Esophagus (tissue), 2 donors: ENCODE measurements at regions not wholly inside any gene's neighbourhood (a gene's known extent, or its start where the extent isn't known, plus 50 kb on each side); places are given as distances from the start of the nearest gene placed in this dataset.

Source experiments
- H3K27ac ChIP-seq, 2 donors: one replicate each; pipeline ENCODE4 v1.5.1; 2013; ENCODE audit warnings: low read depth in 2 of 2, mild to moderate bottlenecking in 2 of 2, inconsistent platforms in 1 of 2, low read length in 1 of 2, moderate library complexity in 1 of 2
- H3K27me3 ChIP-seq, 2 donors: one replicate each; pipeline ENCODE4 v1.6.1; 2013; ENCODE audit warnings: low read length in 2 of 2, control low read depth in 1 of 2, mild to moderate bottlenecking in 1 of 2; ENCODE audit not compliant: insufficient read depth in 2 of 2, control insufficient read depth in 1 of 2
- H3K36me3 ChIP-seq, 2 donors: one replicate each; pipeline ENCODE4 v1.6.1; 2013; ENCODE audit warnings: low read length in 1 of 2; ENCODE audit not compliant: control insufficient read depth in 2 of 2, insufficient read depth in 2 of 2
- H3K4me1 ChIP-seq, 2 donors: one replicate each; pipeline ENCODE4 v1.6.1; 2013; ENCODE audit warnings: low read length in 1 of 2; ENCODE audit not compliant: control insufficient read depth in 2 of 2, insufficient read depth in 2 of 2
- H3K4me3 ChIP-seq, 2 donors: one replicate each; pipeline ENCODE4 v1.5.1; 2013; ENCODE audit warnings: low read length in 2 of 2, mild to moderate bottlenecking in 2 of 2, low read depth in 1 of 2, moderate library complexity in 1 of 2
- H3K9me3 ChIP-seq, 2 donors: one replicate each; pipeline ENCODE4 v1.6.1; 2013; ENCODE audit warnings: mild to moderate bottlenecking in 2 of 2, low read depth in 1 of 2, low read length in 1 of 2, moderate library complexity in 1 of 2; ENCODE audit not compliant: control insufficient read depth in 2 of 2, insufficient read depth in 1 of 2
- WGBS, 2 donors: extraction: QIAGEN DNeasy Blood & Tissue Kit; methylation state at CpG; one replicate each; pipeline ENCODE4 v1.1.7; 2013; 5-methylcytosine and 5-hydroxymethylcytosine counted together
- donor health status: healthy with polysubstance abuse.
- donor health status: Bipolar disorder and iron deficiency.

GRCh38 chr6:76683985-76684384 is 611.5 kb upstream of the IMPG1 start:
- no peaks in the 10 kb centered on the region for H3K9me3 ChIP-seq
- H3K4me3 ChIP-seq: no peak overlapping the region
- H3K27ac ChIP-seq: no peak overlapping the region
- no peaks in the 10 kb centered on the region for H3K27me3 ChIP-seq
- no peaks in the 10 kb centered on the region for H3K4me1 ChIP-seq
- H3K36me3 ChIP-seq: no peaks in the 10 kb centered on the region
- 57 to 67% methylated on average over 2 of the region's 2 CpGs for WGBS, 2 donors

DNA sequence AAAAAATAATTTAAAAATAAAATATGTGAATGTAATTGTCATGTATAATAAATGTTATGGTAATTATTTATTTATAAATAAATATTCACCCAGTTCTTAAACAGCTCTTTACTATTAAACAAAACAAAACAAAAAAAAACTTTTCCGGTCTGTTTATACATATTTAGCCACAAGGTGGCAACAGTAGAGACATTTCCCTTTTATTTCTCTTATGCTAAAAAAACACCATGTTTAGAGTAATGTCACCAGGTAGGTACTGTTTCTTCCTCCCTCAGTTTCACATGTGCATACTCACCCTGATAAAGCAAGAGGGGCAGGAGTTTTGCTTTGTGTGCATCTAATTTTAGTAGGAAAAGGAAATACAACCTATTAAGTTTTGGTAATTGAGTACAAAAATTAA is 610.4 kb upstream of the IMPG1 start:
- no peak overlapping the region for H3K27ac ChIP-seq
- WGBS, 2 donors: 11 to 12% methylated on average over 1 of the region's 1 CpG
- H3K36me3 ChIP-seq: no peaks in the 10 kb centered on the region
- no peak overlapping the region for H3K4me3 ChIP-seq
- H3K4me1 ChIP-seq: no peaks in the 10 kb centered on the region
- H3K27me3 ChIP-seq: no peaks in the 10 kb centered on the region
- no peaks in the 10 kb centered on the region for H3K9me3 ChIP-seq

GRCh38 chr6:76681781-76682180 is 609.3 kb upstream of the IMPG1 start:
- Histone ChIP-seq H3K4me3 (no peak overlapping the region), H3K27ac (no peak overlapping the region), H3K27me3 (no peaks in the 10 kb centered on the region), H3K36me3 (no peaks in the 10 kb centered on the region), H3K4me1 (no peaks in the 10 kb centered on the region), H3K9me3 (no peaks in the 10 kb centered on the region)

GRCh38 chr6:76677017-76677416 is 604.6 kb upstream of the IMPG1 start:
- no peaks in the 10 kb centered on the region for H3K4me1 ChIP-seq
- H3K9me3 ChIP-seq: no peaks in the 10 kb centered on the region
- WGBS, 2 donors: 49 to 59% methylated on average over 2 of the region's 2 CpGs
- no peak overlapping the region for H3K27ac ChIP-seq
- no peaks in the 10 kb centered on the region for H3K27me3 ChIP-seq
- H3K36me3 ChIP-seq: no peaks in the 10 kb centered on the region
- H3K4me3 ChIP-seq: no peak overlapping the region

GRCh38 chr6:76671751-76672150 is 599.3 kb upstream of the IMPG1 start:
- H3K27me3 ChIP-seq: no peaks in the 10 kb centered on the region
- no peaks in the 10 kb centered on the region for H3K4me1 ChIP-seq
- no peaks in the 10 kb centered on the region for H3K9me3 ChIP-seq
- H3K36me3 ChIP-seq: no peaks in the 10 kb centered on the region
- H3K4me3 ChIP-seq: no peak overlapping the region
- no peak overlapping the region for H3K27ac ChIP-seq
- 57 to 61% methylated on average over 4 of the region's 4 CpGs for whole genome bisulfite sequencing, 2 donors

DNA sequence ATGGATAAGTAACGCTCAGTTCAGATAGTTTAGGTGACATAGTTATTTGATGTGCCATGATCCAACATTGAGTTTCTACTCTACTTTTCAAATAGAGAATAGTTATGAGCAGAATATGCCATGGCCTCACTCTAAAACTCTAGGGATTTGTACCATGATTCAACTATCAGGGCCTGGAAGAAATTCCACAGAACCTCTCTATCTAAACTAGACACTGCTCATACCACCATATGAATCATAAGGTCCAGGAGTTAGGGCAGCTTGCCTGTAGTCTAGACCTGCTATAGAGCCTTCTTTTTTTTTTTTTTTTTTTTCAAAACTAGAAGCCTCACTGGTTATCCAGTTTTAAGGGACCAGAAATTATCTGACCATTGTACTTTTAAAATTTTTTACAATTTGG is 571.8 kb upstream of the IMPG1 start:
- H3K4me3 ChIP-seq: no peak overlapping the region
- no peaks in the 10 kb centered on the region for H3K27me3 ChIP-seq
- H3K27ac ChIP-seq: no peak overlapping the region
- H3K4me1 ChIP-seq: no peaks in the 10 kb centered on the region
- 90 to 97% methylated on average over 1 of the region's 1 CpG for WGBS, 2 donors
- H3K9me3 ChIP-seq: no peaks in the 10 kb centered on the region
- H3K36me3 ChIP-seq: no peaks in the 10 kb centered on the region

DNA sequence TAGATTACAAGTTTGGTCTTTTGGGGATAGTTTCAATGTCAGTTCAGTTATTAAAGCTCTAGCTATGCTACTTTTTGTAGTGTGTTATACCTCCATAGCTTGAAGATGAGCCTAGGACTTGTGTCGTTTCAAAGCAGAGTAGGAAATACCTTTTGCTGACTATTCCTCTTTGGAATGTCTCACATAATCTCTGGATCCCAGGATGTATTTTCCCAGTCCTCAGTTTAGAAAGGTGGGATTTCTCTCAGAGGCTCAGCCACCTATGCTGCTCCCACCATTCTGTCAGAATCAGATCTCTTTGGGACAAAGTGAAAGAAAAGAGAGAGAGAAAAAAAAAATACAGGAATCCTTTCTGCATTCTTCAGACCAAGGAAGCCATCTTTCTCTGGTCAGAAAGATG is 567.5 kb upstream of the IMPG1 start:
- 47 to 72% methylated on average over 1 of the region's 1 CpG for WGBS, 2 donors
- Histone ChIP-seq H3K27me3 (no peaks in the 10 kb centered on the region), H3K27ac (no peak overlapping the region), H3K4me3 (no peak overlapping the region), H3K4me1 (no peaks in the 10 kb centered on the region), H3K36me3 (no peaks in the 10 kb centered on the region), H3K9me3 (no peaks in the 10 kb centered on the region)

- H3K27me3 ChIP-seq: no peaks in the 10 kb centered on the region
- H3K27ac ChIP-seq: no peak overlapping the region
- H3K4me3 ChIP-seq: no peak overlapping the region
- H3K4me1 ChIP-seq: no peaks in the 10 kb centered on the region
- no peaks in the 10 kb centered on the region for H3K36me3 ChIP-seq
- H3K9me3 ChIP-seq: peaks cover 0 to 4% of the 10 kb centered on the region in 2 donors
Observed at GRCh38 chr6:76634695-76635094, 562.2 kb upstream of the IMPG1 start.

- no peaks in the 10 kb centered on the region for H3K27me3 ChIP-seq
- H3K9me3 ChIP-seq: peaks cover 0 to 4% of the 10 kb centered on the region in 2 donors
- no peak overlapping the region for H3K4me3 ChIP-seq
- no peaks in the 10 kb centered on the region for H3K4me1 ChIP-seq
- 56 to 61% methylated on average over 5 of the region's 5 CpGs for WGBS, 2 donors
- no peaks in the 10 kb centered on the region for H3K36me3 ChIP-seq
- H3K27ac ChIP-seq: no peak overlapping the region
Observed at GRCh38 chr6:76633259-76633658, 560.8 kb upstream of the IMPG1 start.

- Histone ChIP-seq H3K27ac (no peak overlapping the region), H3K36me3 (no peaks in the 10 kb centered on the region), H3K4me3 (no peak overlapping the region), H3K27me3 (no peaks in the 10 kb centered on the region), H3K9me3 (peaks cover 0 to 4% of the 10 kb centered on the region in 2 donors), H3K4me1 (no peaks in the 10 kb centered on the region)
- WGBS, 2 donors: 88 to 91% methylated on average over 9 of the region's 9 CpGs
Observed at GRCh38 chr6:76631622-76632021, 559.2 kb upstream of the IMPG1 start.
